ENCODE measurements at regions not wholly inside any gene's neighbourhood (a gene's known extent, or its start where the extent isn't known, plus 50 kb on each side); places are given as distances from the start of the nearest gene placed in this dataset.
A peak's percentile ranks its signal among the peaks of the same experiment; 100 is the strongest.
"Not testable (repeated sequence)": the region's sequence is repeated elsewhere in the genome, so short reads cannot be mapped to it uniquely, and the experiment has no call there.

DNA sequence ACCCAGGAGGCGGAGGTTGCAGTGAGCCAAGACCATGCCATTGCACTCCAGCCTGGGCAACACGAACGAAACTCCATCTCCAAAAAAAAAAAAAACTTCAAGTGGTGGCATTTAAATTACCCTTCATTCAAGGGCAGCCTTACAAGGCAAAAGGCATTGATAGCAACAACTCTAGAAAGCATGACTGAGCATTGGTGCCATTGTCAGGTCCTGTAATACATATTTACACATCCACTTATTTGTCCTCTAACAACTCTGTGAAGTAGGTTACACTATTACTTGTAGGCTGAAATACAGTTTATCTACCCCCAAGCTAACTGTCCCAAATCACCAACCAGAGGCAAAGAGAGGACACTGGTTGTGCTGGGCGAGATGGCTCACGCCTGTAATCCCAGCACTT, 52.7 kb upstream of the LARP1 start:
- H3K79me2 ChIP-seq (ENCODE audit: insufficient read depth, low read length), result no peaks in the 10 kb centered on the region
- ChIA-PET POLR2A (interaction anchor here (1.1 to 1.8 kb wide), 4 partner anchors 11 to 55 kb away, joined by 3 to 12 read pairs (median 4); no protein-coding TSS in a partner anchor), CTCF (ENCODE audit: low intra/inter-chr PET ratio, low total read pairs) (no interaction called here)
- TF ChIP-seq REXO4 (CRISPR knock-in tag; IDR thresholded peaks at IDR 0.05; ENCODE audit: borderline replicate concordance), result no peak
- TF ChIP-seq, protein P1, sequence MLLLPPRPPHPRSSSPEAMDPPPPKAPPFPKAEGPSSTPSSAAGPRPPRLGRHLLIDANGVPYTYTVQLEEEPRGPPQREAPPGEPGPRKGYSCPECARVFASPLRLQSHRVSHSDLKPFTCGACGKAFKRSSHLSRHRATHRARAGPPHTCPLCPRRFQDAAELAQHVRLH (CRISPR knock-in tag; IDR thresholded peaks at IDR 0.05; ENCODE audit: borderline replicate concordance, low read depth), result no peak
- TF ChIP-seq IRF9 (CRISPR knock-in tag; IDR thresholded peaks at IDR 0.05; ENCODE audit: borderline replicate concordance), result no peak
- TF ChIP-seq, protein P2, sequence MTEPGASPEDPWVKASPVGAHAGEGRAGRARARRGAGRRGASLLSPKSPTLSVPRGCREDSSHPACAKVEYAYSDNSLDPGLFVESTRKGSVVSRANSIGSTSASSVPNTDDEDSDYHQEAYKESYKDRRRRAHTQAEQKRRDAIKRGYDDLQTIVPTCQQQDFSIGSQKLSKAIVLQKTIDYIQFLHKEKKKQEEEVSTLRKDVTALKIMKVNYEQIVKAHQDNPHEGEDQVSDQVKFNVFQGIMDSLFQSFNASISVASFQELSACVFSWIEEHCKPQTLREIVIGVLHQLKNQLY (CRISPR knock-in tag; IDR thresholded peaks at IDR 0.05), result no peak
- H3K9me3 ChIP-seq (ENCODE audit: low read length), result no peaks in the 10 kb centered on the region
- in situ Hi-C loops (cut with HindIII; ENCODE audit: extremely low pct_ligation_motif_present, low pct_unique_long_range_greater_than_20kb) (no loop called here), intact Hi-C loops (cut with micrococcal nuclease; ENCODE audit: unreplicated experiment) (loop anchor here (5.0 kb wide), 1 partner anchor 55 kb away; the partner anchor contains the start of gene LARP1)
- H3K4me2 ChIP-seq (ENCODE audit: low read depth, low read length), result no peak overlapping the region
- DNase-seq (ENCODE audit: low spot score) (no peak), FAIRE-seq (no peak), ATAC-seq (no peak)
- no TSS peak for BruUV-seq (replicated peaks)
- peaks cover 69% of the 10 kb centered on the region for H3K4me1 ChIP-seq (ENCODE audit: insufficient read depth, low read length)
- WGBS (ENCODE audit: low lambda C conversion rate), result 90% methylated on average over 5 of the region's 5 CpGs
- H3K27me3 ChIP-seq (ENCODE audit: control insufficient read depth in 1 of 2, insufficient read depth in 2 of 2, low read length in 2 of 2), result no peaks in the 10 kb centered on the region
- no peak overlapping the region for H3K4me3 ChIP-seq (replicated peaks in 1 of 3; ENCODE audit: insufficient read depth in 1 of 3, low read depth in 2 of 3, low read length in 3 of 3)
- H2AFZ ChIP-seq (ENCODE audit: low read length), result no peak overlapping the region
- H3K36me3 ChIP-seq (replicated peaks in 1 of 2; ENCODE audit: control insufficient read depth in 1 of 2, insufficient read depth in 2 of 2, low read length in 2 of 2), result no peaks in the 10 kb centered on the region
- no peak overlapping the region for H3K27ac ChIP-seq (ENCODE audit: extremely low read length, insufficient read depth, low read length)
- no peak overlapping the region for H3K9ac ChIP-seq (ENCODE audit: insufficient read depth, low read depth, low read length)
- no peaks in the 10 kb centered on the region for H4K20me1 ChIP-seq (ENCODE audit: insufficient read depth, low read length)

DNA sequence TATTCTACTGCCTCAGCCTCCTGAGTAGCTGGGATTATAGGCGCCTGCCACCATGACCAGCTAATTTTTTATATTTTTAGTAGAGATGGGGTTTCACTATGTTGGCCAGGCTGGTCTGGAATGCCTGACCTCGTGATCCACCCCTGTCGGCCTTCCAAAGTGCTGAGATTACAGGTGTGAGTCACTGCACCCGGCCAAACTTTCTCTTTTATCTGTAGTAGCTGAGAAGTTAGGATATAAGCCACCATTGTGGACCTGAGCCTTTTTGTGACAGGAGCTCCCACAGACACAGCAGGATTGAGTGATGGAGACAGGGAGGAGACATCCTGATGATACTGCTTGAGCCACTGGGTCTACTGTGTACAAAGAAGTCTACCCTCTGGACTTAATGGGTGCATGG, 53.5 kb upstream of the LARP1 start:
- DNase-seq (ENCODE audit: low spot score) (peak; percentile 88), ATAC-seq (peak; percentile 70)
- BruUV-seq (replicated peaks); H3K9me3 ChIP-seq (ENCODE audit: low read length); H3K36me3 ChIP-seq (replicated peaks in 1 of 2; ENCODE audit: control insufficient read depth in 1 of 2, insufficient read depth in 2 of 2, low read length in 2 of 2); H3K27me3 ChIP-seq (ENCODE audit: control insufficient read depth in 1 of 2, insufficient read depth in 2 of 2, low read length in 2 of 2); H4K20me1 ChIP-seq (ENCODE audit: insufficient read depth, low read length); H3K9ac ChIP-seq (ENCODE audit: insufficient read depth, low read depth, low read length); CTCF ChIA-PET (ENCODE audit: low intra/inter-chr PET ratio, low total read pairs); H3K79me2 ChIP-seq (ENCODE audit: insufficient read depth, low read length); FAIRE-seq; in situ Hi-C loops (cut with HindIII; ENCODE audit: extremely low pct_ligation_motif_present, low pct_unique_long_range_greater_than_20kb); H2AFZ ChIP-seq (ENCODE audit: low read length); TF ChIP-seq NR2F6 (IDR thresholded peaks at IDR 0.05): not testable (repeated sequence)
- POLR2A ChIA-PET, result interaction anchor here (1.0 to 1.9 kb wide), 5 partner anchors 12 to 141 kb away, joined by 3 to 16 read pairs (median 4); no protein-coding TSS in a partner anchor
- 15% methylated on average over 4 of the region's 4 CpGs for WGBS (ENCODE audit: low lambda C conversion rate)
- peaks cover 77% of the 10 kb centered on the region for H3K4me1 ChIP-seq (ENCODE audit: insufficient read depth, low read length)
- intact Hi-C loops (cut with micrococcal nuclease; ENCODE audit: unreplicated experiment), result loop anchor here (1.0 to 5.0 kb wide), 3 partner anchors 12 to 56 kb away; partner anchors contain the start of gene LARP1
- peak overlapping the region; percentile 76 for H3K4me2 ChIP-seq (ENCODE audit: low read depth, low read length)
- H3K27ac ChIP-seq (ENCODE audit: extremely low read length, insufficient read depth, low read length), result peak overlapping the region; percentile 58
- peak overlapping the region in 1 of 3 experiments; percentile 51; a peak in 2 of 6 replicates for H3K4me3 ChIP-seq (replicated peaks in 1 of 3; ENCODE audit: insufficient read depth in 1 of 3, low read depth in 2 of 3, low read length in 3 of 3)
- peak; percentile 24; the same call in 1 of the 2 replicates for TF ChIP-seq NR2F6 (CRISPR knock-in tag; IDR thresholded peaks at IDR 0.05)
- TF ChIP-seq HNF4A (CRISPR knock-in tag; IDR thresholded peaks at IDR 0.05), result peak; percentile 32; the same call in 1 of the 2 replicates
- peak; percentile 35; the same call in 1 of the 2 replicates for TF ChIP-seq TFE3 (CRISPR knock-in tag; IDR thresholded peaks at IDR 0.05)
- TF ChIP-seq ZNF121 (CRISPR knock-in tag; IDR thresholded peaks at IDR 0.05), result peak; percentile 97
- TF ChIP-seq ZNF292 (CRISPR knock-in tag; IDR thresholded peaks at IDR 0.05; ENCODE audit: borderline replicate concordance, low read depth), result peak; percentile 41; the same call in 1 of the 2 replicates
- peak; percentile 89 for TF ChIP-seq FOSL2 (CRISPR knock-in tag; IDR thresholded peaks at IDR 0.05)
- TF ChIP-seq TAF1 (CRISPR knock-in tag; IDR thresholded peaks at IDR 0.05), result 0 out of 2 replicates have a peak, but pooled peaks have one; percentile 17
- TF ChIP-seq TCF7 (IDR thresholded peaks at IDR 0.05; ENCODE audit: low read depth), result 0 out of 2 replicates have a peak, but pooled peaks have one; percentile 35
- TF ChIP-seq ZMYM2 (CRISPR knock-in tag; IDR thresholded peaks at IDR 0.05), result peak; percentile 32; the same call in 1 of the 2 replicates
- TF ChIP-seq ASH2L (IDR thresholded peaks at IDR 0.05; ENCODE audit: insufficient read length, low read depth, low read length), result peak; percentile 29
- TF ChIP-seq RXRB (CRISPR knock-in tag; IDR thresholded peaks at IDR 0.05; ENCODE audit: borderline replicate concordance), result peak; percentile 2; the same call in 1 of the 2 replicates
